ENCODE measurements at regions not wholly inside any gene's neighbourhood (a gene's known extent, or its start where the extent isn't known, plus 50 kb on each side); places are given as distances from the start of the nearest gene placed in this dataset.
"Not testable (repeated sequence)": the region's sequence is repeated elsewhere in the genome, so short reads cannot be mapped to it uniquely, and the experiment has no call there.

- DNase-seq (ENCODE audit: low read depth in 2 of 2): no peak
Observed at GRCh38 chr20:19114410-19114809, 98.0 kb upstream of the SLC24A3 start.

- no peak for DNase-seq (ENCODE audit: low read depth in 2 of 2)
Observed at GRCh38 chr20:19115581-19115980, 96.9 kb upstream of the SLC24A3 start.

DNA sequence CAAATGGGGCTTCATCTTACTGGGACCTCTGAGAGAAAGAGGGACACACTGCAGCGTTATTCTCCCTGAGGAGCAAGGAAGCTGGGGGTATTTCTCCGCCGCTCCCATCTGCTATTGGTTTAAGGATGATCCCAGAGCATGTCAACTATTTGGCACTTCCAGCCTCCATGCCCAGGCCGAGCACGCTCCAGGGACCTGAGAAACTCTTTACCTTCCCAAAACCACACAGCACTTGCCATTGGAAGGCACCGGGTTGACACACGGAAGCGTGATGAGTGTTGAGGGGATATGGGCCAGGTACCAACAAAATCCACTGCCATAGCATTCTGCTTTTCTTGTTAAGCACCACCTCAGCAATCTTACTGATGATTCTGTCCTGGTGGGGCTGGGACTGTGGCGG, 92.4 kb upstream of the SLC24A3 start:
- no peak for DNase-seq (ENCODE audit: low read depth in 2 of 2)

GRCh38 chr20:19120569-19120968, 91.9 kb upstream of the SLC24A3 start:
- no peak for DNase-seq (ENCODE audit: low read depth in 2 of 2)

GRCh38 chr20:19121463-19121862, 91.0 kb upstream of the SLC24A3 start:
- no peak for DNase-seq (ENCODE audit: low read depth in 2 of 2)

DNA sequence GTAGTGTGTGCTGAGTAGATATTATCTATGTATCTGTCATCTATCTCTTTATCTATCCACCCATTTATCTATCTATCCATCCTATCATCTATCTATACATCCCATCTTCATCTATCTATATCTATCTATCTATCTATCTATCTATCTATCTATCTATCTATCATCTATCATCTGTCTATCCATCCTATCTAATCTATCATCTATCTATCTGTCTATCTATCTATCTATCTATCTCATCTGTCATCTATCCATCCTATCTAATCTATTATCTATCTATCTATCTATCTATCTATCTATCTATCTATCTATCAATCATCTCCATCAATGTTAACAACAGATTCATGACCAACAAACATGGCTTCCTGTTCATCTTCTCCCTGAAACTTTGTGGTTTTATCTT, 90.5 kb upstream of the SLC24A3 start:
- DNase-seq (ENCODE audit: low read depth in 2 of 2): no peak

DNA sequence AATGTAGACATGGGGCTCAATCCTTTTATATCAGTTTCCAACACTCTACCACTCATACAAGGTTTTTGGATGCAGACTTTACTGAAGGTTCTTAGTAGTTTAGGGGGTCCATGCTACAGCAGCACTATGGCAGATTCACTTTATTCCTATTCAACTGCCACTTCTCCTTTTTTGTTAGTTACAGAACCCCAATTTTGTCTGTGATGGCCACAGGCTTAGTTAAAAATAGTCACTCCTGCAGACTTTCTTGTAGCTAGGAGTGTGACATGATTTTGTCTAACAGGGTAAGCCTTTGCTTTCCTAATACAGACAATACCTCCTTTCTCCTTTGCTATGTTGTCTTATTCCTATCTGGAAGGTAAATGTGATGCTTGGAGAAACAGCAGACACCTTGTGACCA, 90.0 kb upstream of the SLC24A3 start:
- DNase-seq (ENCODE audit: low read depth in 2 of 2): no peak

DNA sequence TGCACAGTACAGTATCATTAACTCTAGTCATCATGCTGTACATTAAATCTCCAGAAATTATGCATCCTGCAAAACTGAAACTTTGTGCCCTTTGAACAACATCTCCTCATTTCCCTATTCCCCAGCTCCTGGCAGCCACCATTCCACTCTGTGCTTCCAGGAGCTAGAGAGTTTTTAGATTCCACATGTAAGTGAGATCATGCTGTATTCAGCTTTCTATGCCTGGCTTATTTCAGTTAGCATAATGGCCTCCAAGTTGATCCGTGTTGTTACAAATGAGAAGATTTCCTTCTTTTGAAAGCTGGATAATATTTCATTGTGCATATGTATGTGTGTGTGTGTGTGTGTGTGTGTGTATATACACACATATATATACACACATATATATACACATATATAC, 86.9 kb upstream of the SLC24A3 start:
- no peak for DNase-seq (ENCODE audit: low read depth in 2 of 2)

- DNase-seq (ENCODE audit: low read depth in 2 of 2): no peak
Observed at GRCh38 chr20:19129306-19129705, 83.1 kb upstream of the SLC24A3 start.

GRCh38 chr20:19129976-19130612, 82.3 kb upstream of the SLC24A3 start:
- DNase-seq (ENCODE audit: low read depth in 2 of 2): no peak

DNA sequence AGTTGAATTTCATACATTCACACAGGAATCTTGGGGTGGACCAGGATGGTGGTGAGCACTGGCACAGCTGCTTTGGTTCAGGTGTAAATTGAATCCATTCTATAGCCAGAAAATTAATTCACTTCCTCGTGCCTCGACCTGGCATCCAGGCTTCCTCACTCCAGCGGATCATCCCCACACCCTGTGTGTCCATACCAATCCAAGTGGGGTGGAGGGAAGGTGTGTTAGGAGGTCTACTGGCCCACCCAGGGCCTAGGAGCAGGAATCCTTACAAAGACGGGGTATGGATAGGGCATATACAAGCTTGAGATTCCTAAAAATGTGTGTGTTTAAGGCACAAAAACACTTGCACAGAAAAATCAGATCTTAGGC, 81.8 kb upstream of the SLC24A3 start:
- no peak for DNase-seq (ENCODE audit: low read depth in 2 of 2)

- DNase-seq (ENCODE audit: low read depth in 2 of 2): no peak
Observed at GRCh38 chr20:19137641-19138040, 74.8 kb upstream of the SLC24A3 start.

DNA sequence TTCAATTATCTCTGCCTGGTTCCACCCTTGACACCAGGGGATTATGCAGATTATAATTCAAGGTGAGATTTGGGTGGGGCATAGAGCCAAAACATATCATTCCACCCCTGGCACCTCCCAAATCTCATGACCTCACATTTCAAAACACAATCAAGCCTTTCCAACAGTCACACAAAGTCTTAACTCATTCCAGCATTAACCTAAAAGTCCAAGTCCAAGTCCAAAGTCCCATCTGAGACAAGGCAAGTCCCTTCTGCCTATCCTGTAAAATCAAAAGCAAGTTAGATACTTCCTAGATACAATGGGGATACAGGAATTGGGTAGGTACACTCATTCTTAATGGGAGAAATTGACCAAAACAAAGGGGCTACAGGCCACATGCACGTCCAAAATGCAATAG, 73.7 kb upstream of the SLC24A3 start:
- no peak for DNase-seq (ENCODE audit: low read depth in 2 of 2)

GRCh38 chr20:19139584-19139983, 72.9 kb upstream of the SLC24A3 start:
- not testable (repeated sequence) for DNase-seq (ENCODE audit: low read depth in 2 of 2)

DNA sequence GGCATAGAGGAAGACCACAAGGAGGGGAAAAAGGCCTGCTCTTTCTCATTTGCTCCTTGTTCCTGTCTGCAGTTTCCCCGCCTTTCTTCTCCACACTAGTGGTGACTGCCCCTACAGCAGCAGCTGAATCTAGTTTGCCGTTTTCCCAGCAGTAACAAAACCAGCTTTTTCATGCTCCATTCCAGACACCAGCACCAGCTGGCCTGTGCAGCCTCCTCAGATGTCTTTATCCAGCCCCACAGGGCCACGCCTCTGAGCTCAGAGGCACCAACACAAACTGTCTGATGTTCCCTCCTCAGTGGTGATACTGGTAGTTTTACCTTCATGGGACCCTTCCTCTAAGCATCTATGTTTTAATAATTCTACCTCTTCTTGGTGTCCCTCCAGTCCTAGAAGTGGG, 70.4 kb upstream of the SLC24A3 start:
- DNase-seq (ENCODE audit: low read depth in 2 of 2): no peak

- no peak for DNase-seq (ENCODE audit: low read depth in 2 of 2)
Observed at GRCh38 chr20:19143890-19144289, 68.6 kb upstream of the SLC24A3 start.

- no peak for DNase-seq (ENCODE audit: low read depth in 2 of 2)
Observed at GRCh38 chr20:19161336-19161735, 51.1 kb upstream of the SLC24A3 start.

Data from stimulated activated CD8-positive, alpha-beta memory T cell treated with anti-CD3 and anti-CD28 coated beads, Interleukin-2, amount 100 ng/mL, for 48 hours (primary cell).